ENCODE measurements at regions not wholly inside any gene's neighbourhood (a gene's known extent, or its start where the extent isn't known, plus 50 kb on each side); places are given as distances from the start of the nearest gene placed in this dataset.

- no peak for DNase-seq
Measured at GRCh38 chr2:152879275-152879674, 160.9 kb downstream of the ARL6IP6 start.

DNA sequence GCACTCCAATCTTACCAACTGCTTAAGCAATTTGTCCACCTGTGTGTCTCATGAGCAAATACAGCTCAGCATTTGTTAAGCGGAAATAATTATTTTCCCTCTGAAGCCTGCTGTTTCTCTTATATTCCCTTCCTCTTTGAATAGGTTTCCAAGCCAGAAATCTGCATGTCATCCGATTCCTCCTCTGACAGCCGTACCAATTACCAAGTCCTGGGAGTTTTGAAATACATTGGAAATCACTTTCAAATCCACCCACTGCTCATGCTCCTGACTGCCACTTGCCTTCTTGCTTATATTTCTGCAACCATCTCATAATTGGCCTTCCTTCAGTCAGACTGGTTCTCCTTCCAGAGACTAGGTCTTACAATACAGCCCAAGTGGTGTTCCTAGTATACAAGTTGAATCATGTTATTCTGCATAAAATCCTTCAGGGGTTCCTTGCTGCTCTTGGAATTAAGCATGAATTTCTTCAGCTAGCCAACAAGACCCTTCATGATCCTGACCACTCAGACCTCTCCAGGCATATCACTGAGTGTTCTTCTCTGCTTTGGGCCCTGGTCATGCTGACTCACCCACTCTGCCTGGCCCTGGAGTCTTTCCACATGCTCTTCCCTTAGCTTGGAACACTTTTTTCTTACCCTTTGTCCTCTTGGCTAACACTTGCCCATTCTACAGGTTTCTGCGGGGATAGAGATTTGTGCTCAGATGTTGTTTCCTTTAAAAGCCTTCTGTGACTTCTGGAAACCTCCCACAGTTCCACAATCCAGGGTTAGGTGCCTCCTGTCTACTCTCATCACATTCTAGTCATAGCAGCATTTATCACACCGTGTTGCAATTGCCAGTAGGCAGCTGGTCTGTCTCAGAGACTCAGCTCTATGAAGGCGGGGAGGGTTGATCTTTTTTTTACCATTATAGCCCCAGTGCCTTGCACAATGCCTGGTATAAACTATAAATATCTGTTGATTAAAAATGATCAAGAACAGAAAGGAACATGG, 157.6 kb downstream of the ARL6IP6 start:
- DNase-seq = no peak

- DNase-seq = no peak
Measured at GRCh38 chr2:152874955-152875354, 156.5 kb downstream of the ARL6IP6 start.

GRCh38 chr2:152870239-152870638, 151.8 kb downstream of the ARL6IP6 start:
- DNase-seq = no peak

- no peak for DNase-seq
Measured at GRCh38 chr2:152867397-152867796, 149.0 kb downstream of the ARL6IP6 start.

- DNase-seq = no peak
Measured at GRCh38 chr2:152864601-152865149, 146.3 kb downstream of the ARL6IP6 start.

GRCh38 chr2:152863826-152864225, 145.4 kb downstream of the ARL6IP6 start:
- DNase-seq = no peak

DNA sequence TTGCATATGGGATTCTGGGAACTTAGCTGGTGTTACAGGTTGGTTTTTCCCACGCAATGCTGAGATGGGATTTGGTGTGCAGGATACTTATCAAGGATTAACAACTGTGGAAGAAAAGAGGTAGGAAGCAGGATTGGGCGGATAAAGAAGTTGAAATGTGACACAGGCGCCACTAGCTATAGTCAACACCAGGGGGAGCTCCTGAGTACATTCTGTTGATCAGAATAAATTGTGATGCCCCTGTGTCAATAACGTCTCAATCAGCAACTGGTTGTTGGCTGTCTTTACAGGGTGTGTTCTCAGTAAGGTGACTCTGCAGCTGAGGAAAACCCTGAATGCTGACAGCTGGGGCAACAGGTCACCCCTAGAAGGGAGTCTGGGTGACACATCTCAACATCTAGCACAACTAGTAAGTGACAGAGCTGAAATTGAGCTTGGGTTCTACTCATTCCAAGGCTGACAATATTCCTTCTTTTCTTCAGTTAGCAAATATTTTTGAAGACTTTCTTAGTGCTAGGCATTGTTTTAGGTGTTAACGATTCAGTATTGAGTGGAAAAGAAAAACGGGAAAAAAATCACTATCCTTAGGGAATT, 143.0 kb downstream of the ARL6IP6 start:
- peak in 1 of 56 donors; percentile 1 for DNase-seq

DNA sequence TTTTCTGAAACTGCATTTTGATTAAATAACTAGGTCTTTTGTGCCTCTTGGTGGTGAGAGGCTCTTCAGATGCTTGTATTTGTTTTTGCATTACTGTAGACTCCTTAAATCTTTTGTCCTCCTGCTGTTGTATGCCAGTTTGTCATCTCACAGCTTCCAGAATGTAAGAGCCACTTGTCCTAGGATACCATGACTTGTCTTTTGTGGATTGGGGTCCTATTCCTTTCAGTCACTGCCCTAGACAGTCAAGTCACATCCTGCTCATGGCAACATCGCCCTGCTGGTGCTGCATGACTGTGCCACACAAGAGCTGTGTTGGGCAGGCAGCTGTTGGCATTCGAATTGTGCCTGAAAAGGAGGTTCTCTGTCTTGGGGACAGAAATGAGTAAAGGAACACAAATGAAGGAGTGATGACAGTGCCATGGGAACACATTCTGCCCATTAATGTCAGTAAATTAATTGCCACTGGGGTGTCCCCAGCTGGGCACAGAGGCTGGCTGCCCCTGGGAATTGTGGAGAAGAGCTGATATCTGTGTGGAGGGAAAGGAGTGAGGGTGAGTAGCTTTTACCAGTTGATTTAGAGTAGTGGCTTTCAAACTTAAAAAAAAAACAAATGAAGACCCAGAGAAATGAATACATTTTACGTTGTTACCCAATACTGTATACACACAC, 140.3 kb downstream of the ARL6IP6 start:
- DNase-seq = no peak

DNA sequence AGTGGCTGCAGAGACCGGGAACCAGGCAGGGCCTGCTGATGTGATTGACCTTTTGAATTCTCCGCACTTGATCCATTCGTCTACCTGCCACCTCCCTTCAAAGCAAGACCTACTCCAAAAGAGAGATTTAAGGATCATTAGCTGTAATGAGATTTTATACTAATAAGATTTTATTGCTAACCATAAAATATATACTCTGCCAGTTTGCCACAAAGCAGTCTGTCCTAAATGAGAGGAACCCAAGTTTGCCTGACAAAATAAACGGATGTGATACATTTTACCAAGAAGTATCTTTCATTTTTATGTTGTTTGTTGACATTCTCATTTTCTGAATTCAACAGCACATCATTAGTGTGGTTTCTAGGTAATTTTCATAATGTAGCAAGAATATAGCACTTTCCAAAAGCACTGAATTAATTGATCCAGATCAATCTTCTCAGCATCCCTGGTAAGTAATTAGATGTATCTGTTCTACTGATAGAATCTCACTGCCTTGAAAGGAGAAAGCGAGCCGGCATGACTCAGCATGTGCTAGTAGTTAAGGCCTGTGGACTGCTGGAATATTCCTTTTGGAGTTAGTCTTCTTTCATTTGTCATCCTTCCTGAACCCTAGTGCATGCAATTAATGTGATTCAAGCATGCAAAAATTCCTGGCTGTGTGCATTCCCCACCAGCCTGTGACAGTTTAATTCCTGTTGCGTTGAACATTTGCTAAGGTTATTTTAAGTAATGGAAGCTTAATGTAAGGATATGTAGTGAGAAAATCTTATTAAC, 128.5 kb downstream of the ARL6IP6 start:
- DNase-seq = no peak

DNA sequence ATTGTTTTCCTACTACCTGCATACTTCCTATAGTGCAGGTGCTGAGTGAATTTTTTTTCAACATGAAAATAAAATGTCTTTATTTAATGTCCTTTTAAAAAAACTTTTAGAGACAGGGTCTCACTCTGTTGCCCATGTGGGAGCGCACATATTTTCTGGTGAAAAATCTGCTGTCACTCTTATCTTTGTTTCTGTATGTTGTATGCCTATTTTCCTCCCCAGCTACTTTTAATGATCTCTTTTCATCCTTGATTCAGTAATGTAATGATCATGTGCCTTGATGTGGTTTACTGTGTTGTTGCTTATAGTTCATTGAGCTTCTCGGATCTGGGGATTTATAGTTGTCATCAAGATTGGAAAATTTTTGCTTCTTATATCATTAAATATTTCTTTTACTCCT, 117.3 kb downstream of the ARL6IP6 start:
- no peak for DNase-seq

DNA sequence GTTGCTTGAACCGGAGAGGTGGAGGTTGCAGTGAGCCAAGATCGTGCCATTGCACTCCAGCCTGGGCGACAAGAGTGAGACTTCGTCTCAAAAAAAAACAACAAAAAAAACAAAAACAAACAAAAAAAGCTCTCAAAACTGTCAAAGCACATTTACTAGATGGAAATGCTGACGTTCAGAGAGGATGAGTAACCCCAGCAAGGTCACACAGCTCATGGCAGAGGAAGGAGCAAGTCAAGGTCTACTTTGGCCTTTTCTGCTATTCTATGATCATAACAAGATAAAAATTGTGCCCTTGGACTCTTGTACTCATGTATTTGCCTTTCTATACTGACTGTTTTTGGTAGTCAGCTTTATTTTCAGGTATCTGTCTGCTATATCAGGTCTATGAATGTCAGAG, 109.5 kb downstream of the ARL6IP6 start:
- DNase-seq = no peak

GRCh38 chr2:152826581-152827279, 108.3 kb downstream of the ARL6IP6 start:
- DNase-seq = no peak

DNA sequence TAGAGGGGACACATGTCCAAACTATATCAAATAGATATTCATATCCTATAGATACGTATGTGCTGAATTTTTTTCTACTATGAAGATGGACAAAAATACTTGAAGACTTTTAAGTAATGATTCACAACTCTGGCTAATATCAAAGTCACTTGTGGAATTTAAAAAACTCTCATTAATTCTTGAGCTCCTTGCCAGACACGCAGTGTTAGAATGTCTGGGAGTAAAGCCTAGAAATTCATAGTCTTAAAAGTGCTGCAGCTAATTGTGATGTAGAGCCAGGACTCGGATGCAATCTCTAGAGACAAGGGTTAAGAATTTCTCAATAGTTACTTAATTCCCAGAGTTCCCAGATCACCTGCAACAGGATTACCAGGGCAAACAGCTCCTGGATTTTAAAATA, 107.4 kb downstream of the ARL6IP6 start:
- no peak for DNase-seq

GRCh38 chr2:152823905-152824304, 105.5 kb downstream of the ARL6IP6 start:
- no peak for DNase-seq

- DNase-seq = no peak
Measured at GRCh38 chr2:152822676-152823075, 104.3 kb downstream of the ARL6IP6 start.

DNA sequence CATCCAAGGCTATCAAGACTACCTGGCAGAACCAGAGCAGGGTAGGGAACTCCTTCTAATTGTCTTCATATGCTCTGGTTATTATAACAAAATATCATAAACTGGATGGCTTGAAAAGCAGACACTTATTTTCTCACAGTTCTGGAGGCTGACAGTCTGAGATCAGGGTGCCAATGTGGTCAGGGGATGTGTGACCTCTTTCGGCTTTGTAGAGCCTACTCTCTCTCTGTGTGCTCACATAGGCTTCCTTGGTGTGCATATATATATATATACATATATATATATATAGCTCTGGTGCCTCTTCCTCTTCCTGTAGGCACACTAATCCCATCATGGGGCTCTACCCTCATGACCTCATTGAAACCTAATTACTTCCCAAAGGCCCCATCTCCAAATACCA, 101.6 kb downstream of the ARL6IP6 start:
- no peak for DNase-seq

DNA sequence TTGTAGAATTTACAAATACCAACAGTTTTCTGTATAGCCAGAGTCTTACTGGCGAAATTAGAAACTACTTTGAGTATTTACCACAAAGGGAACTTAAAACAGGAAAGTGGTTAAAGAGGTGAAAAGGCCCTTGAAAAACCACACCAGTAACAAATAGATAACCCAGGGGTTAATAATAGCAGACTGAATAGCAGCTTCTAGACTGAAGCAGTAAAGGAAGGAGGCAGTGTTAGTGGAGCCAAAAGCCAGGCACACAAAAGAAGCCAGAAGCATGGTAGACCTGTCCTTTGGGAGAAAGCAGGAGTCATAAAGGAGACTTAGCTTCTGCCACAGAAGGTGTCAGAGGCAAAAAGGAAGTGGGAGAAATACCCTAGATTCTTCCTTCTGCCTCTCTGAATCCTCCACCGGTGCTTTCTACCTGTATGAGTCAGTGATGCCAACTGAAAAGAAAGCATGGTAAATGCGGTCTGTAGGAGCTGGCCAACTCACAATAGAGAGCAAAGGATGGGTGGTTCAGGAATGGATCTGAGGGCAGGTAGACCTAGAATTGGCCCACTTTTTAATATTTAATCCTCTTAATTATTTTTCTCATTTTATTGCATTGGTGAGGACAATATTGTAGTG, 97.3 kb downstream of the ARL6IP6 start:
- no peak for DNase-seq

GRCh38 chr2:152814475-152815030, 96.1 kb downstream of the ARL6IP6 start:
- DNase-seq = no peak

- no peak for DNase-seq
Measured at GRCh38 chr2:152813351-152813750, 94.9 kb downstream of the ARL6IP6 start.

Data from nucleus accumbens (tissue), 56 donors.